ENCODE measurements at regions not wholly inside any gene's neighbourhood (a gene's known extent, or its start where the extent isn't known, plus 50 kb on each side); places are given as distances from the start of the nearest gene placed in this dataset.

DNA sequence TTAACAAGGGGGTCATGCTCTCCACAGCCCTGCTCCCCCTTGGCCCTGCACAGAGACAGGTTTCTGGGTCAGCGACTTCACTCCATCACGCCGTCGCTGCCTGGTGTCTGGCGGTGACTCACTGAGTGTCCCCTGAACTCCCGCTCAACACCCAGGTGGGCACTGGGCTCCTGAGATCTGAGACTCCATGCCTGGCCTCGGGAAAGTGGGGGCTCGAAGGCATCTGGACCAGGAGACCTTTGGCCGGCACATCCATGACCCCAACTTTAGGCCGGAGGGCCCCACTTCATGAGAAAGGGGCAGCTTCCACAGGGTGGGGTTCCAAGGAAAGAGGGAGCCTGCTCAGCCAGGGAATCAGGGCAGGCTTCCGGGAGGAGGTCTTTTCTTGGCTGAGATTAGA lies 79.3 kb upstream of the PRR5 start:
- TF ChIP-seq, protein P1, sequence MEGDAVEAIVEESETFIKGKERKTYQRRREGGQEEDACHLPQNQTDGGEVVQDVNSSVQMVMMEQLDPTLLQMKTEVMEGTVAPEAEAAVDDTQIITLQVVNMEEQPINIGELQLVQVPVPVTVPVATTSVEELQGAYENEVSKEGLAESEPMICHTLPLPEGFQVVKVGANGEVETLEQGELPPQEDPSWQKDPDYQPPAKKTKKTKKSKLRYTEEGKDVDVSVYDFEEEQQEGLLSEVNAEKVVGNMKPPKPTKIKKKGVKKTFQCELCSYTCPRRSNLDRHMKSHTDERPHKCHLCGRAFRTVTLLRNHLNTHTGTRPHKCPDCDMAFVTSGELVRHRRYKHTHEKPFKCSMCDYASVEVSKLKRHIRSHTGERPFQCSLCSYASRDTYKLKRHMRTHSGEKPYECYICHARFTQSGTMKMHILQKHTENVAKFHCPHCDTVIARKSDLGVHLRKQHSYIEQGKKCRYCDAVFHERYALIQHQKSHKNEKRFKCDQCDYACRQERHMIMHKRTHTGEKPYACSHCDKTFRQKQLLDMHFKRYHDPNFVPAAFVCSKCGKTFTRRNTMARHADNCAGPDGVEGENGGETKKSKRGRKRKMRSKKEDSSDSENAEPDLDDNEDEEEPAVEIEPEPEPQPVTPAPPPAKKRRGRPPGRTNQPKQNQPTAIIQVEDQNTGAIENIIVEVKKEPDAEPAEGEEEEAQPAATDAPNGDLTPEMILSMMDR (IDR thresholded peaks at IDR 0.05), result no peak
- TF ChIP-seq ZFX (IDR thresholded peaks at IDR 0.05; ENCODE audit: borderline replicate concordance), result no peak
